Naive thymus-derived CD4-positive, alpha-beta T cell (primary cell): ENCODE measurements at regions not wholly inside any gene's neighbourhood (a gene's known extent, or its start where the extent isn't known, plus 50 kb on each side); places are given as distances from the start of the nearest gene placed in this dataset.

Experiments
- ATAC-seq: fragments of 150-1000 bp; cut with Tn5 transposase; 2 replicates; pipeline ENCODE4 v1.10.0; 2021; ENCODE audit warnings: mild to moderate bottlenecking, moderate library complexity
- CTCF ChIA-PET: fragments of 350-600 bp; sonication (Branson Sonifier 250); formaldehyde crosslinking; loops from one replicate; lab custom pipeline; 2021; ENCODE audit warnings: antibody characterized with exemption; lab: Charles Lee
- POLR2A ChIA-PET: fragments of 350-600 bp; sonication (Branson Sonifier 250); formaldehyde crosslinking; loops from one replicate; lab custom pipeline; 2021; ENCODE audit warnings: antibody characterized with exemption, inconsistent platforms; lab: Charles Lee
- DNase-seq, 9 donors: peaks; one replicate each; pipeline versions ENCODE4 v3.0.0 to v3.0.0-alpha.2; 2020 to 2022; ENCODE audit warnings: mixed read lengths in 1 of 9
- H3K27ac ChIP-seq: one replicate; pipeline ENCODE4 v1.7.0; 2013; ENCODE audit warnings: mild to moderate bottlenecking, low read depth, low read length, moderate library complexity
- H3K27me3 ChIP-seq, 2 donors: one replicate each; pipeline ENCODE4 v1.7.0; 2013; ENCODE audit warnings: low read length in 2 of 2, mild to moderate bottlenecking in 2 of 2, moderate library complexity in 2 of 2; ENCODE audit not compliant: control insufficient read depth in 2 of 2, insufficient read depth in 2 of 2
- H3K36me3 ChIP-seq, 3 experiments: 1 replicate in 2 of 3; 2 replicates in 1 of 3; pipeline ENCODE4 v1.7.0; 2013; ENCODE audit warnings: low read length in 3 of 3, mild to moderate bottlenecking in 3 of 3, moderate library complexity in 1 of 3; ENCODE audit not compliant: insufficient read depth in 3 of 3, control insufficient read depth in 2 of 3
- H3K4me1 ChIP-seq, 2 donors: one replicate each; pipeline ENCODE4 v1.7.0; 2013; ENCODE audit warnings: low read length in 2 of 2, mild to moderate bottlenecking in 2 of 2, moderate library complexity in 1 of 2; ENCODE audit not compliant: control insufficient read depth in 2 of 2, insufficient read depth in 2 of 2
- H3K4me3 ChIP-seq: 2 replicates; pipeline ENCODE4 v1.7.0; 2013; ENCODE audit warnings: mild to moderate bottlenecking, low read length
- H3K9me3 ChIP-seq, 3 experiments: 1 replicate in 2 of 3; 2 replicates in 1 of 3; pipeline ENCODE4 v1.7.0; 2013; ENCODE audit warnings: low read length in 3 of 3; ENCODE audit not compliant: control insufficient read depth in 2 of 3
- H3K27ac Mint-ChIP-seq, 9 donors: one replicate each; pipeline ENCODE4 v1.8.0; 2020 to 2022; ENCODE audit warnings: mixed read lengths in 9 of 9, mild to moderate bottlenecking in 8 of 9, moderate library complexity in 5 of 9, inconsistent platforms in 2 of 9
- H3K27me3 Mint-ChIP-seq, 5 donors: one replicate each; pipeline ENCODE4 v1.8.0; 2021 to 2022; ENCODE audit warnings: mixed read lengths in 5 of 5, mild to moderate bottlenecking in 1 of 5
- H3K36me3 Mint-ChIP-seq, 5 donors: one replicate each; pipeline ENCODE4 v1.8.0; 2020 to 2022; ENCODE audit warnings: mixed read lengths in 5 of 5, mild to moderate bottlenecking in 3 of 5, inconsistent platforms in 1 of 5
- H3K4me1 Mint-ChIP-seq, 7 donors: one replicate each; pipeline ENCODE4 v1.8.0; 2020 to 2022; ENCODE audit warnings: mixed read lengths in 7 of 7, mild to moderate bottlenecking in 3 of 7, inconsistent platforms in 1 of 7
- H3K4me3 Mint-ChIP-seq, 10 donors: one replicate each; pipeline ENCODE4 v1.8.0; 2020 to 2022; ENCODE audit warnings: mild to moderate bottlenecking in 10 of 10, mixed read lengths in 10 of 10, moderate library complexity in 6 of 10, inconsistent platforms in 2 of 10
- H3K9me3 Mint-ChIP-seq, 11 donors: one replicate each; pipeline ENCODE4 v1.8.0; 2020 to 2022; ENCODE audit warnings: mixed read lengths in 11 of 11, mild to moderate bottlenecking in 4 of 11, inconsistent platforms in 1 of 11, moderate library complexity in 1 of 11
- intact Hi-C, 2 donors: fragments of 100-400 bp; cut with micrococcal nuclease; formaldehyde crosslinking; loops; one replicate each; pipeline ENCODE4 v1.15.1; 2023

- no peak for ATAC-seq
- Mint-ChIP-seq H3K9me3 (peaks cover 0 to 1% (median 0%) of the 10 kb centered on the region in 11 donors), H3K27me3 (peaks cover 0 to 12% (median 3%) of the 10 kb centered on the region in 5 donors), H3K27ac (no peak overlapping the region), H3K4me3 (no peak overlapping the region), H3K4me1 (peaks cover 0 to 49% (median 8%) of the 10 kb centered on the region in 7 donors), H3K36me3 (peaks cover 0 to 19% (median 0%) of the 10 kb centered on the region in 5 donors)
- Histone ChIP-seq H3K36me3 (no peaks in the 10 kb centered on the region), H3K4me1 (no peaks in the 10 kb centered on the region), H3K27me3 (no peaks in the 10 kb centered on the region), H3K9me3 (no peaks in the 10 kb centered on the region), H3K4me3 (no peak overlapping the region), H3K27ac (no peak overlapping the region)
- ChIA-PET CTCF (interaction anchor here (1.0 kb wide), 1 partner anchor 384 kb away, joined by 3 read pairs; no protein-coding TSS in a partner anchor), POLR2A (no interaction called here)
- intact Hi-C loops: no loop called here
- DNase-seq: no peak
Observed at GRCh38 chr7:116142374-116142773, 68.0 kb upstream of the TES start.

GRCh38 chr7:116142850-116143249 is 67.5 kb upstream of the TES start:
- ATAC-seq (peak; percentile 53), DNase-seq (no peak)
- intact Hi-C loops: no loop called here
- ChIA-PET CTCF (no interaction called here), POLR2A (no interaction called here)
- Histone ChIP-seq H3K27ac (no peak overlapping the region), H3K9me3 (no peaks in the 10 kb centered on the region), H3K27me3 (no peaks in the 10 kb centered on the region), H3K36me3 (no peaks in the 10 kb centered on the region), H3K4me1 (no peaks in the 10 kb centered on the region), H3K4me3 (no peak overlapping the region)
- H3K4me1 Mint-ChIP-seq: peaks cover 0 to 51% (median 8%) of the 10 kb centered on the region in 7 donors
- peaks cover 0 to 12% (median 3%) of the 10 kb centered on the region in 5 donors for H3K27me3 Mint-ChIP-seq
- H3K36me3 Mint-ChIP-seq: peaks cover 0 to 19% (median 0%) of the 10 kb centered on the region in 5 donors
- H3K4me3 Mint-ChIP-seq: peak overlapping the region in 2 of 10 donors; percentile 12 to 25
- peak overlapping the region in 1 of 9 donors; percentile 15 for H3K27ac Mint-ChIP-seq
- peaks cover 0 to 1% (median 0%) of the 10 kb centered on the region in 11 donors for H3K9me3 Mint-ChIP-seq

- H3K9me3 Mint-ChIP-seq: peaks cover 0 to 5% (median 0%) of the 10 kb centered on the region in 11 donors
- no peaks in the 10 kb centered on the region for H3K9me3 ChIP-seq
- peaks cover 0 to 46% (median 9%) of the 10 kb centered on the region in 7 donors for H3K4me1 Mint-ChIP-seq
- H3K4me3 Mint-ChIP-seq: peak overlapping the region in 1 of 10 donors; percentile 66
- ChIA-PET CTCF (no interaction called here), POLR2A (no interaction called here)
- H3K36me3 Mint-ChIP-seq: peaks cover 0 to 21% (median 0%) of the 10 kb centered on the region in 5 donors
- intact Hi-C loops: loop anchor here in 1 of 2 donors (2.0 kb wide), 1 partner anchor 65 kb away; the partner anchor contains the start of gene TES
- no peak overlapping the region for H3K27ac ChIP-seq
- ATAC-seq (no peak), DNase-seq (no peak)
- peak overlapping the region in 1 of 9 donors; percentile 85 for H3K27ac Mint-ChIP-seq
- H3K4me3 ChIP-seq: no peak overlapping the region
- no peaks in the 10 kb centered on the region for H3K27me3 ChIP-seq
- H3K36me3 ChIP-seq: no peaks in the 10 kb centered on the region
- no peaks in the 10 kb centered on the region for H3K4me1 ChIP-seq
- H3K27me3 Mint-ChIP-seq: peaks cover 0 to 6% (median 4%) of the 10 kb centered on the region in 5 donors
Observed at GRCh38 chr7:116145245-116145852, 65.0 kb upstream of the TES start.

- Histone ChIP-seq H3K27ac (no peak overlapping the region), H3K9me3 (no peaks in the 10 kb centered on the region), H3K36me3 (no peaks in the 10 kb centered on the region), H3K27me3 (no peaks in the 10 kb centered on the region), H3K4me1 (no peaks in the 10 kb centered on the region), H3K4me3 (no peak overlapping the region)
- ATAC-seq (no peak), DNase-seq (no peak)
- ChIA-PET CTCF (no interaction called here), POLR2A (no interaction called here)
- Mint-ChIP-seq H3K4me3 (no peak overlapping the region), H3K27ac (no peak overlapping the region), H3K4me1 (peaks cover 0 to 38% (median 1%) of the 10 kb centered on the region in 7 donors), H3K36me3 (peaks cover 0 to 7% (median 0%) of the 10 kb centered on the region in 5 donors), H3K27me3 (peaks cover 0 to 14% (median 6%) of the 10 kb centered on the region in 5 donors), H3K9me3 (peaks cover 0 to 5% (median 0%) of the 10 kb centered on the region in 11 donors)
- intact Hi-C loops: no loop called here
Observed at GRCh38 chr7:116148108-116148507, 62.2 kb upstream of the TES start.

- H3K4me1 Mint-ChIP-seq: peaks cover 0 to 35% (median 0%) of the 10 kb centered on the region in 7 donors
- Histone ChIP-seq H3K27ac (no peak overlapping the region), H3K4me1 (no peaks in the 10 kb centered on the region), H3K36me3 (no peaks in the 10 kb centered on the region), H3K27me3 (no peaks in the 10 kb centered on the region), H3K9me3 (no peaks in the 10 kb centered on the region), H3K4me3 (no peak overlapping the region)
- intact Hi-C loops: no loop called here
- peaks cover 0 to 6% (median 0%) of the 10 kb centered on the region in 5 donors for H3K36me3 Mint-ChIP-seq
- H3K4me3 Mint-ChIP-seq: no peak overlapping the region
- ATAC-seq (no peak), DNase-seq (no peak)
- ChIA-PET CTCF (no interaction called here), POLR2A (no interaction called here)
- H3K27ac Mint-ChIP-seq: no peak overlapping the region
- peaks cover 0 to 14% (median 6%) of the 10 kb centered on the region in 5 donors for H3K27me3 Mint-ChIP-seq
- peaks cover 0 to 5% (median 0%) of the 10 kb centered on the region in 11 donors for H3K9me3 Mint-ChIP-seq
Observed at GRCh38 chr7:116148626-116149025, 61.7 kb upstream of the TES start.

GRCh38 chr7:116150588-116150987 is 59.8 kb upstream of the TES start:
- Histone ChIP-seq H3K36me3 (no peaks in the 10 kb centered on the region), H3K27me3 (no peaks in the 10 kb centered on the region), H3K4me3 (no peak overlapping the region), H3K27ac (no peak overlapping the region), H3K9me3 (no peaks in the 10 kb centered on the region), H3K4me1 (no peaks in the 10 kb centered on the region)
- H3K9me3 Mint-ChIP-seq: peaks cover 0 to 5% (median 0%) of the 10 kb centered on the region in 11 donors
- ChIA-PET CTCF (no interaction called here), POLR2A (no interaction called here)
- ATAC-seq: no peak
- no peak overlapping the region for H3K4me3 Mint-ChIP-seq
- H3K4me1 Mint-ChIP-seq: peaks cover 0 to 18% (median 0%) of the 10 kb centered on the region in 7 donors
- H3K27me3 Mint-ChIP-seq: peaks cover 0 to 18% (median 6%) of the 10 kb centered on the region in 5 donors
- H3K36me3 Mint-ChIP-seq: peaks cover 0 to 6% (median 0%) of the 10 kb centered on the region in 5 donors
- intact Hi-C loops: no loop called here
- no peak overlapping the region for H3K27ac Mint-ChIP-seq
- no peak for DNase-seq
